ENCODE measurements at regions not wholly inside any gene's neighbourhood (a gene's known extent, or its start where the extent isn't known, plus 50 kb on each side); places are given as distances from the start of the nearest gene placed in this dataset.

DNA sequence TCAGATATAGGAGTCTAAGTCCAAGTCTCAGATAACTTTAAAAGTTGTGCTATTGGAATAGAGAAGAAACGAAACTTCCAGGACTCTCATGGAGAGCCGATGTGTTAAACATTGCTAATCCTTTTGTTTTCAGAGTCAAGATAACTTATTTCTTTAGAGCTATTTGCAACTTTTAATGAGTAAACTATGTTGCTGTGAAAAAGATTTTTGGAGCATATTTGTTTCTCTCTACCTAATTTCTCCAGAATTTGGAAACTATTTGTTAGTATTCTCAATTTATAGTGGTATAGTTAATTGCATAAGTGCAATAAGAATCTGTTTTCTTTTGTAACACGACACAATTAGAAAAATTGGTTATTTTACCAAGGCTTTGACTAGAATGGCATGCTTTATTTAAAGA, 588.9 kb downstream of the NTRK3 start:
- TF ChIP-seq, protein P1, sequence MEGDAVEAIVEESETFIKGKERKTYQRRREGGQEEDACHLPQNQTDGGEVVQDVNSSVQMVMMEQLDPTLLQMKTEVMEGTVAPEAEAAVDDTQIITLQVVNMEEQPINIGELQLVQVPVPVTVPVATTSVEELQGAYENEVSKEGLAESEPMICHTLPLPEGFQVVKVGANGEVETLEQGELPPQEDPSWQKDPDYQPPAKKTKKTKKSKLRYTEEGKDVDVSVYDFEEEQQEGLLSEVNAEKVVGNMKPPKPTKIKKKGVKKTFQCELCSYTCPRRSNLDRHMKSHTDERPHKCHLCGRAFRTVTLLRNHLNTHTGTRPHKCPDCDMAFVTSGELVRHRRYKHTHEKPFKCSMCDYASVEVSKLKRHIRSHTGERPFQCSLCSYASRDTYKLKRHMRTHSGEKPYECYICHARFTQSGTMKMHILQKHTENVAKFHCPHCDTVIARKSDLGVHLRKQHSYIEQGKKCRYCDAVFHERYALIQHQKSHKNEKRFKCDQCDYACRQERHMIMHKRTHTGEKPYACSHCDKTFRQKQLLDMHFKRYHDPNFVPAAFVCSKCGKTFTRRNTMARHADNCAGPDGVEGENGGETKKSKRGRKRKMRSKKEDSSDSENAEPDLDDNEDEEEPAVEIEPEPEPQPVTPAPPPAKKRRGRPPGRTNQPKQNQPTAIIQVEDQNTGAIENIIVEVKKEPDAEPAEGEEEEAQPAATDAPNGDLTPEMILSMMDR (IDR thresholded peaks at IDR 0.05; ENCODE audit: low read depth, low read length), result no peak
- Histone ChIP-seq H3K4me3 (ENCODE audit: low read depth, low read length) (no peak overlapping the region), H3K27me3 (no peaks in the 10 kb centered on the region), H3K9me3 (no peaks in the 10 kb centered on the region), H3K4me1 (peaks cover 23% of the 10 kb centered on the region), H3K36me3 (no peaks in the 10 kb centered on the region)
- no peak for DNase-seq

DNA sequence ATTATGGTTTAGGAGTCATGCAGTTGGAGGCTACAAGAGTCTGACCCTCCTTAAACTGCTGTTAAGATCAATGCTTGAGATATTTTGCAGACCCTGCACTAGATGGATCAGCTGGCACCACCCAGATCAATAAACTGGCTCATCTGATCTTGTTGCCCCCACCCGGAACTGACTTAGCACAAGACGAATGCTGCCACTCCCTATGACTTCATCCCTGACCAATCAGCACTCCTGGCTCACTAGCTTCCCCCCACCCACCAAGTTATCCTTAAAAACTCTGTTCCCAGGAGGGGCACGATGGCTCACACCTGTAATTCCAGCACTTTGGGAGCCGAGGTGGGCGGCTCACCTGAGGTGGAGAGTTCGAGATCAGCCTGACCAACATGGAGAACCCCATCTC, 594.0 kb downstream of the NTRK3 start:
- Histone ChIP-seq H3K9me3 (no peaks in the 10 kb centered on the region), H3K27me3 (no peaks in the 10 kb centered on the region), H3K36me3 (no peaks in the 10 kb centered on the region), H3K4me1 (no peaks in the 10 kb centered on the region; the same call in 1 of the 2 replicates), H3K4me3 (ENCODE audit: low read depth, low read length) (no peak overlapping the region)
- TF ChIP-seq, protein P1 (IDR thresholded peaks at IDR 0.05; ENCODE audit: low read depth, low read length), result no peak
- no peak for DNase-seq

DNA sequence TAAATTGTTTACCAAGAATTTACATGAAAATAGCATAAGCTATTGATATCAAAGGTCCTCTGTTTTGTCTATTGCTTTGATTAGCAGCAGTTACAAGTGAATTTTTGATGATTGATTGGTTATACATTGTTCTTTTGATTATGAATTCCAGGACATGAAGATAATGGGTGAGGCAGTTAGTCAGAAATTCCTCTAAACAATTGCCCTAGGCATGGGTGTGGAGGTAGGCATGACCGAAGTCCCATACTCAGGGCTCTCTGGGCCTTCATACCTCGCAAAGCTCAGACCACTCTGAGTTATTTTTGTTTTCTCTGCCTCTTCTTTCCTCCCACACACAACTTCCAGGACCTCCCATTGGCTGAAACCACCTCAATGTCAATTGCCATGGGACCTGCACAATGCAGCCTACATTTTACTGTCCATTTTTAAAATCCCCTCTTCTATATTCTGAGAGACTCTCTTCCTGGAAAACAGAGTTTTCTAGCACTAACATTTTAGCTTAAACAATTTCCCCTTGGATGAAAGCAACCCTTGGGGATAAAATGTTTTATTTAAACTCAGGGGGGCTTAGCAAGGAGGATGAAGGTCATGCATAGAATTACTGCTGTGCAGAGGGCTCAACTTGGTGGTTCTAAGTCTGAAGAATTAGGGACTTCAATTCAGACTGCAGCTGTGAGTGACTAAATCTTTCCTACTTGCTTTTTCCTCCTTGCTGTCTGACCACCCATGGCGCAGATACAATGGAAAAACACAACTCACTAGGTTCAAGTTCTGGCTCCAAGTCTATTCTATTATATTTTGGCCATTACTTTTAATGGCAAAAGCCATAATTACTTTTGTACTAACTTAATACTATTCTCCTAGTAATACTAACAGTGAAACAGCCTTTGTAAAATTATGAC, 594.8 kb downstream of the NTRK3 start:
- Histone ChIP-seq H3K9me3 (no peaks in the 10 kb centered on the region), H3K36me3 (no peaks in the 10 kb centered on the region), H3K4me3 (ENCODE audit: low read depth, low read length) (no peak overlapping the region), H3K27me3 (no peaks in the 10 kb centered on the region), H3K4me1 (no peaks in the 10 kb centered on the region; the same call in 1 of the 2 replicates)
- TF ChIP-seq, protein P1 (IDR thresholded peaks at IDR 0.05; ENCODE audit: low read depth, low read length), result no peak
- DNase-seq, result no peak

DNA sequence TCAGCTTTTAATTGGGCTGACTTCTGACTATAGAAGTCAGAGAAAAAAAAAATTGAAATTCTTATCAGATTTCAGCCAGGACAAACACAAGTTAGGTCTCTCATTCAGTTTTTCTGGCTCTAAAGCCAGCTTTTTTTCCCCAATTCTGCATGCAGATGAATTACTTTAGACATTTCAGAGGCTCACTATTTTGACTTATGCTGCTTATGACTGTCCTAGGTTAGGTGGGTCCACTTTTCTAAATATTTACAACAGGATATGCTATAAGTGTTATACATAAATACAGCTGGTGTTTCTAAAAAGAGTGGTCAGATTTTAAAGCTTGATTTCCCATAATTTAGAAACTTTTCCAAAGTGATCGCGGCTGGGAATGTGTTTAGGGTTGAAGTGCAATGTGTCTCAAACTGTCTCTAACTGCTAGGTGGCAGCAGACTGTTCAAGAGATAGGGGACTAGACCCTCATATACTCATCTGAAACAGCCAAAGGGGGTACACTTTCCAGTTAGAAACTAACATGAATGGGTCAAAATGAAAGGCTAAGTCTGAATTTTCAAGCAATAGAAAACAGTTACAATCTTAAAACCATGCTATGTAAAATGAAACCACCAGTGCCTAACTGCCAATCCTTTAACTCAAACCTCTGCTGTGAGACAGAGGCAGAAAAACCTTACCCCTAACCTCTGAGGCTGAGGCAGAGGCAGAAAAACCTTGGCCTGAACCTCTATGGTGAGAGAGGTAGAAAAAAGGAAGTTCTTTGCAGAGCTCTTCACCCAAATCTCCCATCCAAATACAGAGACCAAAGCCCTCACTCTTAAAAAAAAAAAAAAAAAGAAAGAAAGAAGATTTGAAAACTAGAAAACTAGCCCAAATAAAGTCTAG, 596.0 kb downstream of the NTRK3 start:
- H3K9me3 ChIP-seq, result no peaks in the 10 kb centered on the region
- DNase-seq, result no peak
- H3K36me3 ChIP-seq, result no peaks in the 10 kb centered on the region
- H3K27me3 ChIP-seq, result no peaks in the 10 kb centered on the region
- TF ChIP-seq, protein P1 (IDR thresholded peaks at IDR 0.05; ENCODE audit: low read depth, low read length), result peak; percentile 48
- no peak overlapping the region for H3K4me3 ChIP-seq (ENCODE audit: low read depth, low read length)
- no peaks in the 10 kb centered on the region; the same call in 1 of the 2 replicates for H3K4me1 ChIP-seq

DNA sequence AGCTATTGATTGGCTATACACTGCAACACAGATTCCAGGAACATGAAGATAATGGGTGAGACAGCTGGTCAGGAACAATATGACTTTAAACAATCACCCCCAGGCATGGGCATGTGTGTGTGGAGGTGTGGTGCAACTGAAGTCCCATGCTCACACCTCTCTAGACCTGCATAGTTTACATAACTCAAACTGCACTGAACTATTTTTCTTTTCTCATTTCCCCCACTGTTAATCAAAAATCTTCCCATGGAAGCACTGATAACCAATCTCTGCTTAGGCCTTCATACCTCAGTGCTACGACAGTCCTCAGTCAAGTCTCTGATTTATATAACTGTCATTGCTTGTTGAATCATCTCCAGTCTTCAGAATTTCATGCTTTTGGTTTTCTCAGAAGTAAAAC, 600.2 kb downstream of the NTRK3 start:
- Histone ChIP-seq H3K4me3 (ENCODE audit: low read depth, low read length) (no peak overlapping the region), H3K9me3 (no peaks in the 10 kb centered on the region), H3K36me3 (no peaks in the 10 kb centered on the region), H3K4me1 (no peaks in the 10 kb centered on the region), H3K27me3 (no peaks in the 10 kb centered on the region)
- TF ChIP-seq, protein P1 (IDR thresholded peaks at IDR 0.05; ENCODE audit: low read depth, low read length), result no peak
- no peak for DNase-seq

Data from BE2C (cell line).